ENCODE measurements at regions not wholly inside any gene's neighbourhood (a gene's known extent, or its start where the extent isn't known, plus 50 kb on each side); places are given as distances from the start of the nearest gene placed in this dataset.
"Not testable (repeated sequence)": the region's sequence is repeated elsewhere in the genome, so short reads cannot be mapped to it uniquely, and the experiment has no call there.

GRCh38 chr9:87041553-87042235 is 94.4 kb upstream of the GAS1 start:
- DNase-seq (ENCODE audit: low read depth in 2 of 2), result not testable (repeated sequence)

GRCh38 chr9:87049929-87050608 is 102.8 kb upstream of the GAS1 start:
- not testable (repeated sequence) for DNase-seq (ENCODE audit: low read depth in 2 of 2)

- DNase-seq (ENCODE audit: low read depth in 2 of 2), result no peak
Measured at GRCh38 chr9:87054999-87055686, 107.8 kb upstream of the GAS1 start.

- DNase-seq (ENCODE audit: low read depth in 2 of 2), result no peak
Measured at GRCh38 chr9:87059772-87060171, 112.5 kb upstream of the GAS1 start.

- no peak for DNase-seq (ENCODE audit: low read depth in 2 of 2)
Measured at GRCh38 chr9:87062746-87063145, 115.4 kb upstream of the GAS1 start.

- DNase-seq (ENCODE audit: low read depth in 2 of 2), result no peak
Measured at GRCh38 chr9:87063246-87063645, 115.9 kb upstream of the GAS1 start.

- DNase-seq (ENCODE audit: low read depth in 2 of 2), result no peak
Measured at GRCh38 chr9:87063871-87064270, 116.6 kb upstream of the GAS1 start.

- DNase-seq (ENCODE audit: low read depth in 2 of 2), result no peak
Measured at GRCh38 chr9:87064311-87064710, 117.0 kb upstream of the GAS1 start.

GRCh38 chr9:87065981-87066380 is 118.7 kb upstream of the GAS1 start:
- DNase-seq (ENCODE audit: low read depth in 2 of 2), result no peak

- DNase-seq (ENCODE audit: low read depth in 2 of 2), result no peak
Measured at GRCh38 chr9:87067426-87067825, 120.1 kb upstream of the GAS1 start.

- DNase-seq (ENCODE audit: low read depth in 2 of 2), result no peak
Measured at GRCh38 chr9:87068177-87068840, 121.0 kb upstream of the GAS1 start.

GRCh38 chr9:87069690-87070089 is 122.4 kb upstream of the GAS1 start:
- no peak for DNase-seq (ENCODE audit: low read depth in 2 of 2)

GRCh38 chr9:87070336-87070735 is 123.0 kb upstream of the GAS1 start:
- no peak for DNase-seq (ENCODE audit: low read depth in 2 of 2)

- no peak for DNase-seq (ENCODE audit: low read depth in 2 of 2)
Measured at GRCh38 chr9:87071473-87071872, 124.2 kb upstream of the GAS1 start.

- DNase-seq (ENCODE audit: low read depth in 2 of 2), result no peak
Measured at GRCh38 chr9:87073692-87074091, 126.4 kb upstream of the GAS1 start.

GRCh38 chr9:87075537-87075936 is 128.2 kb upstream of the GAS1 start:
- DNase-seq (ENCODE audit: low read depth in 2 of 2), result no peak

GRCh38 chr9:87076825-87077224 is 129.5 kb upstream of the GAS1 start:
- no peak for DNase-seq (ENCODE audit: low read depth in 2 of 2)

- DNase-seq (ENCODE audit: low read depth in 2 of 2), result no peak
Measured at GRCh38 chr9:87077986-87078385, 130.7 kb upstream of the GAS1 start.

GRCh38 chr9:87080512-87081264 is 133.4 kb upstream of the GAS1 start:
- DNase-seq (ENCODE audit: low read depth in 2 of 2), result no peak

- DNase-seq (ENCODE audit: low read depth in 2 of 2), result no peak
Measured at GRCh38 chr9:87081503-87081902, 134.2 kb upstream of the GAS1 start.

- DNase-seq (ENCODE audit: low read depth in 2 of 2), result no peak
Measured at GRCh38 chr9:87083986-87084385, 136.7 kb upstream of the GAS1 start.

GRCh38 chr9:87084407-87084806 is 137.1 kb upstream of the GAS1 start:
- no peak for DNase-seq (ENCODE audit: low read depth in 2 of 2)

Measured in stimulated activated CD4-positive, alpha-beta T cell treated with anti-CD3 and anti-CD28 coated beads, Interleukin-12 subunit alpha, Interleukin-12 subunit beta, amount 100 ng/mL, for 24 hours (primary cell).